SK-MEL-5 (cell line): ENCODE measurements at regions not wholly inside any gene's neighbourhood (a gene's known extent, or its start where the extent isn't known, plus 50 kb on each side); places are given as distances from the start of the nearest gene placed in this dataset.

Experiments used
- DNase-seq: peaks from one replicate; pipeline ENCODE4 v3.0.0-alpha.2; 2016; ENCODE audit warnings: low read depth, low spot score
- in situ Hi-C: cut with HindIII; loops from 2 replicates; pipeline ENCODE4 v1.10.0; 2016; ENCODE audit warnings: low sequenced_read_pairs, high pct_unique_total_duplicates, low pct_unique_long_range_greater_than_20kb

DNA sequence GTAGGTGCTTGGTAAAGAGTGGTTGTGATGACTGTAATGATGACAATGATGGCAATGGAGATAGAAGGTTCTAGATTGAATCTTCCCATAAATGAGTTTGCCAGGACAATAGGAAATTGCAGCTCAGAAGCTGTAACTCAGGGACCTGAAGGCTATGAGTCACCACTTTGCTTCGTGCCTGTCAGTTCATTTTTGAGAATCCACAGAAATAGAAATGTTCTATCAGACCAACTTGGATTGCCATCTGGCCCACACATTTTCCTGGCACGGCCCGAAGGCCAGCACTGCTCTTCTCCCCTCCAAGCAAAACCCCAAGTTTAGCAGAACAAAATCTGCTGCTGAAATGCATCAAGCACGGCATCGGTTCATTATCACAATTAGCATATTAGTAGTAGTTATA, 1127.0 kb downstream of the BCL11B start:
- DNase-seq: no peak
- in situ Hi-C loops: no loop called here

DNA sequence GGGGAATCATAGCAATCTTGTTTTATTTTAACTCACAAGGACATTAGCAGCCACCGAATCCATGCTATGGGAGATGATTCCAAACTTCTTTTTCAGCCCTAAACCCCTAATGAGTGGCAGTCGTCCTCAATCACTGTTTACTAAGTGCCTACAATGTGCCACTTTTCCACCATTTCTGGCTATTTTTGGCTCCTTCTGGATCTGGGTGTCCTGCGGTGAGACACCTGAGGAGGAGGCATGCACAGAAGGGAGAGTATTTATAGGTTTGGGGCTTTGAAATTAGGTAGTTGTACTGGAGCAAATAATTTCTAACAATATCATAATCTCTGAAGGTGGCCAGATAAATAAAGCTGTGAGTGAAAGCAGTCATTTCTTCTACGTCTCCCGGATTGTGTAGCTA, 1125.6 kb downstream of the BCL11B start:
- in situ Hi-C loops: no loop called here
- DNase-seq: no peak

DNA sequence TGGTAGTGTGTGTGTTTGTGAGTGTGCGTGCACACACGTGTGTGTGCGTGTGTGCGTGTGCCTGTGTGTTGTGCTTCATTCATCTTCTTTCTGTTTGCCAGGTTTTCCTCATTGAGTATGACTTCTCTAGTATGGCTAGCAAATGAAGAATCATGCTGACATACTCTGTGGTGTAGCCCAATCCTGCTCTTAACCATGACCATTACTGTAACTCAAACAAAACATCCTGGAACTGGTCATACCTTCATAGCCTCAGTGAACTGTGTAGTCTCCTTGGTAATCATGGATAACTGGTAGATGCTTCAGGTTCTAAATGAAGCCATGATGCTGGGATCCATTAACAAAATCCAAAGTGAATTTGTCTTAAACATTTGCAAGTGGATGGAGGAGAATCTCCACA, 1117.7 kb downstream of the BCL11B start:
- in situ Hi-C loops: no loop called here

DNA sequence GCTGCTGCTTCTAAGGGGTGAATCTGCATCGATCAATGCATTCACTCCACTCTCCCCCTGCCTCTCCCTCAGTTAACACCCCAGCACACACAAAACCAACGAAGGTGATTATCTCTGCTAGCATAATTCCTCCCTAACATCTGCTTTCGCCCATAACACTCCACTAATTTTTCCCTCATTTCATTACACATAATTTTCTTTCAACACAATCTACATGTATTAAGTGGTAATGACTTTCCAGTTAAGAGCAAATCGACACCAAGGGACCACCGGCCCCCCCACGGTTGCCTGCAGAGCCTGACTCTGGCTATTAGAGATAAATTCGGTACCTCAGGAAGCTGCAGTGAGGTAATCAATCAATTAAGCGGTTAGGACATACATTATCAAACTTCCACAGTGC, 1115.6 kb downstream of the BCL11B start:
- in situ Hi-C loops: no loop called here
- no peak for DNase-seq

More for the DNA sequence above, 1117.7 kb downstream of the BCL11B start:
- DNase-seq: no peak

DNA sequence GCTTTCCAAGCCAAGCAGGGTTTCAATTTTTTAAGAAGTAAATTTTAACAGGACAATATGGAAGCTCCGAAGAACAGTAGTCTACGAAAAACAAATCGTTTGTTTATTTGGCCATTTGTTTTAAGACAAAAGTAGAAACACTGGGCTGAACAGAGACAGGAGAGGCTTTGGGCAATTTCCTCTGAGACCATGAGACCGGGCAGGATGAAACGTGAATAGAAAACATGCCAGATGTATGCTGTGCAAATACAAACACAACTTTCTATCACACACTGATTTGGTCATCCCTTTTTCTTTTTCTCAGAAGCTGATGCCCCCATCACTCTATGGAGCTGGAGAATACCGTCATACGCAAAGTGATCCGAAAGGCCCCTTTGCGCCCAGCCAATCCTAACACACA, 1111.1 kb downstream of the BCL11B start:
- no peak for DNase-seq
- in situ Hi-C loops: no loop called here

DNA sequence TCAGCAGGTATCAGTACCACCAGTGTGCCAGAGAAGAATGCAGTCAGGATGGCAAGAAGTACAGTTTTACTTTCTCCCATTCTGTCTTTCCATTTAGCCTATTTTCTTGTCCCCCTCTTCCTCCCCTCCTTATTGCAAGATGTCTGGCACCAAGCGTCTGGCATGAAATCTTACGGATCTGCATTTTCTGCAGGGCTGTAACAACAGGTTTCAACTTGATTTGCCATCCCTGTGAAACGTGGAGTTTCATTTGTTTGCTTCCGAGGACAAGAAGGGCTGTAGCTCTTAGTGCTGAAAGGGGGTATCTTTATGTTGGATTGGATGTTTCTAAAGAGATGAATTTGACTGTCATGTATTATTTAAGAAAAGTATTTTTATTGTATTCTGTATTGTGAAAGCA, 1110.6 kb downstream of the BCL11B start:
- in situ Hi-C loops: no loop called here
- no peak for DNase-seq

DNA sequence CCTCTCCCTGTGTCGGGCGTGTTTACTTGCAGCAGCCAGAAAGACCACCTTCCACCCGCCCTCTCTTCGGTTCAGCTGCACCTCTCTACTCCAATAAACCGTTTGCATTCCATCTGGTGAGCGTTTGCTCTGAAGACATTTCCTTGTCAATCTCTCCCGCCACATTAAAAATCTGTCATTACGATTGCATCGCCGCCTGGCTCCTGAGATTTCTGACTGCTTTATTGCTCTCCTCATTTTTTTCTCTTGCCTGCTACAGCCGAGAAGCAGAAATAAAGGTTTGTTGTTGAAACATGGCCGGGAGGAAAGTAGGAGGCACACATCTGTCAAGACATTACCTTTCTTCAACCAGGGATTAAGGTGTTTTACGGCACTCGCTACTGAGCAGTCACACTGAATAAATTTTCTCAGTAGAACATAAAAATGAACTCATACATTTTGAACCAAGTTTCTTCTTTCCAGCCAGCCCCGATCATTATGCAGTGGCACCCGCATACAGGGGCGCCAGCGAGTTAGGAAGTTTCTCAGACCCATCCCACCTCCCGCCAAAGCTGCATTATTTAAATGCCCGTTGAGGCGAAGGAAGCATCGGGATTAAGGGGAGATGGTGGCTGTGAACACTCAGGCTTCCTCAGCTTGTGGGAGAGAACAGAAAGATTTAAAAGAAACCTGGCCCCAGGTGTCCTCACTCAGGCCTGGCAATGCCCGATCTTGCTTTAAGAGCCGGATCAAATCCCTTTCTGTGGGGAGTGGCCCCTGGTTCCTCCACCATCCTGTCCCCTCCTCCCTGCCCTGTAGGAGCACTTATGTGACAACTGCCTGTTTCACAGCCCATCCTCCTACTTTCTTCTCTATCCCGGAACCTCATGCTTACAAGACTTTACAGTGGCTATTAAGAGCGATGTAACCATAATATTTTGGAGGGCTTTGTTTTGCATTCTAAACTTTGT, 1108.9 kb downstream of the BCL11B start:
- in situ Hi-C loops: no loop called here

DNA sequence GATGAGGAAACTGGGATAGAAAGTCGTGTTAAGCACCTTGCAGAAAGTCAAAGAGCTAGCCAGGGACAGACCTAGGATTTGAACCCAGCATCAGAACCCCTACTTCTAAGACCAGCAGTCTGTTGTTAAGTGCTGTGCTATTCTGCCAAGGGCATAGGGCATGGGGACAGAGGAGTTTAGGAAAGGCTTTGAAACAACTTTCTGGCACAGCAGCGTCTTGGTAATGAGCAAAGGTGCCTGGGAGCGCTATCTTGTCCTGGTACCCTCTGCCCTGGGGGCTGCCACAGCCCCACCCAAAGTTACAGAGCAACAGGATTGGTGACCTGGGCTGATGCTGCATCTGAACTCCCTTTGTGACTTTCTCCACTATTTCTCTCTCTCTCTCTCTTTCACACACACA, 1108.1 kb downstream of the BCL11B start:
- in situ Hi-C loops: no loop called here
- DNase-seq: no peak

More for the DNA sequence above, 1108.9 kb downstream of the BCL11B start:
- no peak for DNase-seq

DNA sequence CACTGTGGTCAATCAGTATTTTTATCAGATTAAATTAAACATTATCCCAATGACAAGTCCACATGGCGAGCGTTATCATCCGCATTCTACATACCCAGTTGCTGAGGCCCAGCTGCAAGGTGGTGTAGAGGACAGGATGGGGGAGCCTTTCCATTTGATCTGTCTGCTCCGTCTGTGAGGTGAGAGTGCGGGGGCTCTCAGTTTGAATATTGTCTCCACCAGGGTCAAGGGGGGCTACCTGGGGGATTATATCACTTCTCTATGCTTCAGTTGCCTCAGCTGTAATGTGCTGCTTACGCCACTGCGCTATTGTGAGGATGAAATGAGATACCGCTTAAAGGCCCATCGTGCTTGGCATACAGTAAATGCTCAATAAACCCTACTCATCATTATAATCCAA, 1106.0 kb downstream of the BCL11B start:
- in situ Hi-C loops: no loop called here

DNA sequence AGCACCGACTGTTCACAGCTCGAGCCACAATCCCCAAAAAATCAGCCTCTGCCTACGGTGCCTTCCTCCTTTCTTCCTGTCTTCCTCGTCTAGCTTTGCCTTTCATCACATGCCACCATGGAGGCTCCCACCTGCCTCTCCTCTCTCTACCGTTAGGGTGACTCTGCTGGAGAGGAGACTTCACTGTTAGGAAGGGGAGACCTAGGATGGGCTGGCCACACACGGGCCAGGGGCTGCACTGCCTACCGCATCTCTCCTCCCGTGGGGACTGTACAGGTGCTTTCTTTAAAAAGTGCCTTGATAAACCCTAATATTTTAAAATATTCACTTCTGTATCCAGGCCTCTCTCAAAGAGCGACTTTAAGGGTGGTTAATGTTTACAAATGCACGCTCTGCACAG, 1104.7 kb downstream of the BCL11B start:
- in situ Hi-C loops: no loop called here
- no peak for DNase-seq

More for the DNA sequence above, 1106.0 kb downstream of the BCL11B start:
- DNase-seq: no peak

DNA sequence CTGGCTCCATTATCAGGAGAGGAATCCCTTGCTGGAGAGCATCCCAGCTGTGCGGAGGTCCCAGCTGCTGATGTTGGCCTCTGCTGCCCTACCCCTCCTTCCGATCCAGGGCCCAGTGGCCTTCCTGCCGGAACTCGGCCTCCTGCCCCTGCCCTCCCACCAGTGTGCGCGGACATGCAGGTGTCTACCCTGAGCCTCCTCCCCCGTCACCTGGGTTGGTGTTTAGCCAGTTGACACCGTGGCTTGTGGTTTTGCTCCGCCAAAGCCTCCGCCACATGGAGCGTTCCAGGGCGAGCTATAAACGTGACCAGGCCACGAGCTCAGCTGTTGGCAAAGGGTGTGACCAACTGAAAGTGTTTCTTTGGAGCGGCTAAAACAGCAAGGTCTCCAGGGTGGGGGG, 1104.3 kb downstream of the BCL11B start:
- in situ Hi-C loops: no loop called here
- no peak for DNase-seq

DNA sequence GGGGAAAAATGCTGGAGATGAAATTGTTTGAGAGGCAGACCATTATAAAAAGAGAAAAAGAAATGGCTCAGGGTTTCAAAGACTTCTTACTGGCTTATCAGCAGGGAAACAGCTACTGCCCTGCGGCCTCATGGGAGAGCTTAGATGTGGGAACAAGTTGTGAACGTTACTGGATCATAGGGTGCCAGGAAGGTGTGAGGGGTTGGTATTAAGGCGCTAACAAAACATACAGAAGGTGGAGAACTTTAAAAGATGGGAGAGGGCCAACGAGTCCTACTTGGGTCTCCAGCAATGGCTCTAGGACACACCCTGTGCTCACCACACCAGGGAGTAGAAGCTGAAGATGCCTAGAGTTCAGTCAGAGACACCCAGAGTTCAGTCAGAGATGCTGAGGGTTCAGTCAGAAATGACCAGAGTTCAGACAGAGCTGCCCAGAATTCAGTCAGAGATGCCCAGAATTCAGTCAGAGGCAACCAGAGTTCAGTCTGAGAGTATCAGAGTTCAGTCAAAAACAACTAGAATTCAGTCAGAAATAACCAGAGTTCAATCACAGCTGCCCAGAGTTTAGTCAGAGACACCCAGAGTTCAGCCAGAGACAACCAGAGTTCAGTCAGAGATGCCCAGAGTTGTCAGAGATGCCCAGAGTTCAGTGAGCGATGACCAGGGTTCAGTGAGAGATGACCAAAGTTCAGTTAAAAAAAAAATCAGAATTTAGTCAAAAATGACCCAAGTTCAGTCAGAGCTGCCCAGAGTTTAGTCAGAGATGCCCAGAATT, 1103.6 kb downstream of the BCL11B start:
- DNase-seq: no peak
- in situ Hi-C loops: no loop called here

DNA sequence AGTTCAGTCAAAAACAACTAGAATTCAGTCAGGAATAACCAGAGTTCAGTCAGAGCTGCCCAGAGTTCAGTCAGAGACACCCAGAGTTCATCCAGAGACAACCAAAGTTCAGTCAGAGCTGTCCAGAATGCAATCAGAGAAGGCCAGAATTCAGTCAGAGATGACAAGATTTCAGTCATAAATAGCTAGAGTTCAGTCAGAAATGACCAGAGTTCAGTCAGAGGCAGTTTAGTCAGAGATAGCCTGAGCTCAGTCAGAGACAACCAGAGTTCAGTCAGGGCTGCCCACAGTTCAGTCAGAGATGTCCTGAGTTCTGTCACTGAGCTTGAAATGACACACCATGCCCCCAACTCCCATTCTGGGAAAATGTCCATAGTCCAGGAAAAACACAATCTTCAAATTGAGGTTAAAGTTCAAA, 1102.8 kb downstream of the BCL11B start:
- no peak for DNase-seq
- in situ Hi-C loops: no loop called here

DNA sequence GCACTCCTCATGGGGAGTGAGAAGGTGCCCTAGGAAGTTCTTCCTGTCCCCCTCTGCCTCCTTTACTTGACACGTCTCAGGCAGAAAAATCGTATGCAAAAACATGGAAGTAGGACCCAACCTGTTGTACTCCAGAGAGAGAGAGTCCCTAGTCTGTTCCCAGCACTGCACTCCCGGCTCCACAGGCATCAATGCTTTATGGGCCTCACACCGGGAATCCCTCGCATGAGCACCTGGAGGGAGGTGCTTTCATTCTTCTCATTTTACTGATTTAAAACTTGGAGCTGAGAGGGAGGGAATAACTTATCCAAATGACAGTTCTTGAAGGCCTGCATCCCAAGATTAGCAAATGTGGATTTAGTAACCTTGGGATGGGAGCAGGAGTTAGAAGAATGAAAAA, 1101.4 kb downstream of the BCL11B start:
- in situ Hi-C loops: no loop called here
- no peak for DNase-seq

DNA sequence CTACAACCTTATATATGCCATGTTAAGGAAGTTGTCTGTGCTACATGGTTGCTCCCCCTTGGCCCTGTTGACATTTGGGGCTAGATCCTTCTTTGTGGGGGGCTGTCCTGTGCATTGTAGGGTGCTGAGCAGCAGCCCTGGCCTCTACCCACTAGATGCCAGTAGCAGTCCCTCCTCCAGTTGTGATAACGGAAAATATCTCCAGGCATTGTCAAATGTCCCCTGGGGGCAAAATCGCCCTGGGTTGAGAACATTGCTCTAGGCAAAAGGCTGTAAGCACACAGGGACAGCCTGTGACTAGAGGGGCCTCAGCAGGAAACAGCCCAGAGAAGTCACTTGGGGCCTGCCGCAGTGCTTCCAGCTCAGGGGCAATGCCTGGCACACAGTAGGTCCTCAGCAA, 1100.3 kb downstream of the BCL11B start:
- no peak for DNase-seq
- in situ Hi-C loops: no loop called here

DNA sequence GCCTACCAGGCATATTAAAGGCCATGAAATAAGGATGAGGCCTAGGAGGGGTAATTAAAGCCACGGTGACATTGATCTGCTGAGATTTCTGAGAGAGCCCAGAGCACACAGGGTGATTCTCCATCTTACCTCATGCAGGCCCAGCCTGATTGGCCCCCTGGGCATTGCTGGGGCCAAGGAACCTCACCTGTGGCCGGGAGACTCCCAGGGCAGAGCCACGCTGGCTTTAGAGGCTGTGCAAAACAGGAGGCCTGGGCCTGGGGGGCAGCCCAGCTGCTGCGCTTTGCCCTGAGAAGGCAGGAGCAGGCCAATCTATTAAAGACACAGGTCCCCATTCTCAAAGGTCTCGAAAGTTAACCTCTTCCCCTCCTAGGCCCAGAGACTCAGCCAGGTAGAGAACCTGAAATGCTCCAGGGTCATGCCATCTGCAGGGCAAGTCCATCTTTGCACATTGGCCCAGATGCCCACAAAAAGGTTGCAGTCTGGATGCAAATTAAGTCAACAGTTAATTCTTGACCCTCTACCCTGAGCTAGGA, 1099.7 kb downstream of the BCL11B start:
- DNase-seq: no peak
- in situ Hi-C loops: no loop called here

DNA sequence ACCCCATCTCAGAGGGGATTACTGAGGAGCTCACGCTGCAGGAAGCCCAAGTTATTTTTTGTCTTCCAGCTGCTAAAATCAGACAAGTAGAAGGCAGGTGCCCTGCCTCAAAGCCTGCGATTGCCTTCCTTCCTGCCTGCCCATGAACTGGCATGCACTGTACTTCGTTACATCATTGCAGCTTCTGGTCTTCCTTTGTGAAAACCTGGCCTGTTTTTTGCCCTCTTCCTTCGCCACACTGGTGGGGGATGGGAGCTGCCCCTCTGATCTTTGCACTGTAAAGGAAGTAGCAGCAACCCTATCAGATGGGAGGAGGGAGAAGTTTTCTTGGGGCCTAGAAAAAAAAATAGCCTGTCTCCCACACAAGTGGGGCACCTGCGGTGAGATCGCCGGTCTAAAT, 1098.7 kb downstream of the BCL11B start:
- in situ Hi-C loops: no loop called here
- no peak for DNase-seq

DNA sequence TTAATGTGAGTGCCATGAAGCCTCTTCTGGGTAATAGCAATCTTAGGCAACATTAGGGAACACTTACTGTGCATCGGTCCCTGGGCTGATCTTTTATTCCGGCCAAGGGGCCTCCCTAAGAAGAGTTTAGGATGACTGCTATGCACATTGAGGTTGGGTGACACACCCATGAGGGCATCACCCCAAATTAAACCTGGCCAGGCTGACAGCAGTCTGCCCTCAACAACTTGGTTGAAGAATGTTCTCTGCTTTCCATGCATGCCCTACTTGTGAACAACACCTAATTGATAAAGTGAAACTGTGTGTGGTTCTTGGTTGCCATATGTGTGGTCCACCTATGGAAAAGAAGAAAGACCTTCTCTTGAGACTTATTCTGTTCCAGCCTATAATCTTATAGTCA, 1098.0 kb downstream of the BCL11B start:
- in situ Hi-C loops: no loop called here
- DNase-seq: no peak
